ENCODE measurements at regions not wholly inside any gene's neighbourhood (a gene's known extent, or its start where the extent isn't known, plus 50 kb on each side); places are given as distances from the start of the nearest gene placed in this dataset.
A peak's percentile ranks its signal among the peaks of the same experiment; 100 is the strongest.
"Not testable (repeated sequence)": the region's sequence is repeated elsewhere in the genome, so short reads cannot be mapped to it uniquely, and the experiment has no call there.

DNA sequence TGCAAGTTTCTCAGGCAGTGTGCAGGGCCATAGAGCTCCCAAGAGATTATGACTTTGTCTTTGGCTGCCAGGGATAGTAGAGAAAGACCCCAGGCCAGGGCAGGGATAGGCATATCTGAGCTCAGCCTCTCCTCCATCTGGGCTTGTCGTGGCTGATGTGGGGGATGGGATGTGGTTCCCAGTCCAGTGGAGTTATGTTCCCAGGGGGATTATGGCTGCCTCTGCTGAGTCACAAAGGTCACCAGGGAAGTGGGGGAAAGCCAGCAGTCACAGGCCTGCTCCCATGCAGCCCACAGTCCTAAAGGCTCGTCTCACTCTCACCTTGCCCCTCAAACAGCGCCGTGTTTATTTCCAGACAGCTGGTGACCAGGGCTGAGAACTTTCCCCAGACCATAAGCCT is 354.9 kb downstream of the SI start:
- H4K5ac ChIP-seq (ENCODE audit: insufficient read length, low read depth, low read length) = no peak overlapping the region
- H2AK5ac ChIP-seq (ENCODE audit: insufficient read length, low read length) = no peak overlapping the region
- no peak overlapping the region for H3K4me2 ChIP-seq (ENCODE audit: insufficient read depth, insufficient read length, low read length)
- H3K4me3 Mint-ChIP-seq = no peak overlapping the region
- no peaks in the 10 kb centered on the region for H3K79me1 ChIP-seq (ENCODE audit: insufficient read depth, low read depth, low read length, poor library complexity, severe bottlenecking)
- no peaks in the 10 kb centered on the region for H4K20me1 ChIP-seq (ENCODE audit: control insufficient read depth, insufficient read depth, insufficient read length)
- H3K27me3 Mint-ChIP-seq (ENCODE audit: low read depth) = no peaks in the 10 kb centered on the region
- H3K4ac ChIP-seq (ENCODE audit: low read depth, low read length) = no peak overlapping the region
- H2AFZ ChIP-seq (ENCODE audit: low read length) = no peak overlapping the region
- TF ChIP-seq, protein P1, sequence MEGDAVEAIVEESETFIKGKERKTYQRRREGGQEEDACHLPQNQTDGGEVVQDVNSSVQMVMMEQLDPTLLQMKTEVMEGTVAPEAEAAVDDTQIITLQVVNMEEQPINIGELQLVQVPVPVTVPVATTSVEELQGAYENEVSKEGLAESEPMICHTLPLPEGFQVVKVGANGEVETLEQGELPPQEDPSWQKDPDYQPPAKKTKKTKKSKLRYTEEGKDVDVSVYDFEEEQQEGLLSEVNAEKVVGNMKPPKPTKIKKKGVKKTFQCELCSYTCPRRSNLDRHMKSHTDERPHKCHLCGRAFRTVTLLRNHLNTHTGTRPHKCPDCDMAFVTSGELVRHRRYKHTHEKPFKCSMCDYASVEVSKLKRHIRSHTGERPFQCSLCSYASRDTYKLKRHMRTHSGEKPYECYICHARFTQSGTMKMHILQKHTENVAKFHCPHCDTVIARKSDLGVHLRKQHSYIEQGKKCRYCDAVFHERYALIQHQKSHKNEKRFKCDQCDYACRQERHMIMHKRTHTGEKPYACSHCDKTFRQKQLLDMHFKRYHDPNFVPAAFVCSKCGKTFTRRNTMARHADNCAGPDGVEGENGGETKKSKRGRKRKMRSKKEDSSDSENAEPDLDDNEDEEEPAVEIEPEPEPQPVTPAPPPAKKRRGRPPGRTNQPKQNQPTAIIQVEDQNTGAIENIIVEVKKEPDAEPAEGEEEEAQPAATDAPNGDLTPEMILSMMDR (conservative IDR thresholded peaks at IDR 0.05) = no peak
- H3K23me2 ChIP-seq (ENCODE audit: insufficient read length, low read depth, low read length, poor library complexity, severe bottlenecking) = no peaks in the 10 kb centered on the region
- no peak overlapping the region for H3K27ac ChIP-seq (ENCODE audit: insufficient read length, low read depth, low read length)
- no peak overlapping the region for H4K91ac ChIP-seq (ENCODE audit: insufficient read length, low read depth, low read length)
- no peak overlapping the region for H2BK12ac ChIP-seq (ENCODE audit: insufficient read length, low read depth, low read length)
- H3K56ac ChIP-seq (ENCODE audit: insufficient read length, low read depth, low read length) = no peak overlapping the region
- no peak overlapping the region for H3T11ph ChIP-seq (ENCODE audit: low read length)
- H3K79me2 ChIP-seq (ENCODE audit: insufficient read depth, low read length) = no peaks in the 10 kb centered on the region
- no peak overlapping the region for H4K8ac ChIP-seq (replicated peaks; ENCODE audit: insufficient read length, low read depth, low read length)
- no peak overlapping the region for H2BK120ac ChIP-seq (ENCODE audit: low read depth, low read length, poor library complexity, severe bottlenecking)
- no peaks in the 10 kb centered on the region for H3K4me1 ChIP-seq (ENCODE audit: insufficient read depth, low read length)
- no peaks in the 10 kb centered on the region for H3K9me3 ChIP-seq (ENCODE audit: control insufficient read depth, low read depth, low read length)
- no peaks in the 10 kb centered on the region for H3K4me1 Mint-ChIP-seq
- no peaks in the 10 kb centered on the region; a peak in 1 of 7 replicates for H3K36me3 Mint-ChIP-seq (ENCODE audit: insufficient read depth in 1 of 3, low read depth in 3 of 3)
- H3K9ac ChIP-seq (ENCODE audit: extremely low read depth, insufficient read length, low read length) = no peak overlapping the region
- no peak for DNase-seq
- H3K14ac ChIP-seq (ENCODE audit: insufficient read depth, low read length) = no peak overlapping the region
- no peak overlapping the region for H2BK5ac ChIP-seq (ENCODE audit: insufficient read length, low read length)
- WGBS (ENCODE audit: extremely low coverage, insufficient read length, low lambda C conversion rate) = no CpG with 5 or more reads among the region's 4 CpGs
- no peak overlapping the region for H3K23ac ChIP-seq (ENCODE audit: insufficient read length, low read depth, low read length)
- no peaks in the 10 kb centered on the region for H3K27me3 ChIP-seq (ENCODE audit: insufficient read depth, low read length)
- no peak overlapping the region for H3K18ac ChIP-seq (ENCODE audit: insufficient read length, low read depth, low read length)
- 0 out of 7 replicates have a peak overlapping the region, but pooled peaks of 1 of the 3 experiments have one; percentile 70 for H3K27ac Mint-ChIP-seq
- no peaks in the 10 kb centered on the region for H3K9me3 Mint-ChIP-seq
- no peak overlapping the region for H2BK15ac ChIP-seq (ENCODE audit: low read depth, low read length)
- no peak overlapping the region for H2BK20ac ChIP-seq (ENCODE audit: low read depth, low read length, poor library complexity, severe bottlenecking)

DNA sequence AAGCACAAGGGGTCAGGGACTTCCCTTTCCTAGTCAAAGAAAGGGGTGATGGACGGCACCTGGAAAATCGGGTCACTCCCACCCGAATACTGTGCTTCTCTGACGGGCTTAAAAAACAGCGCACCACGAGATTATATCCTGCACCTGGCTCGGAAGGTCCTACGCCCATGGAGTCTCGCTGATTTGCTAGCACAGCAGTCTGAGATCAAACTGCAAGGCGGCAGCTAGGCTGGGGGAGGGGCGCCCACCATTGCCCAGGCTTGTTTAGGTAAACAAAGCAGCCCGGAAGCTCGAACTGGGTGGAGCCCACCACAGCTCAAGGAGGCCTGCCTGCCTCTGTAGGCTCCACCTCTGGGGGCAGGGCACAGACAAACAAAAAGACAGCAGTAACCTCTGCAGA is 375.5 kb downstream of the SI start:
- H4K5ac ChIP-seq (ENCODE audit: insufficient read length, low read depth, low read length); H4K20me1 ChIP-seq (ENCODE audit: control insufficient read depth, insufficient read depth, insufficient read length); H3K18ac ChIP-seq (ENCODE audit: insufficient read length, low read depth, low read length); H2BK120ac ChIP-seq (ENCODE audit: low read depth, low read length, poor library complexity, severe bottlenecking); H2BK12ac ChIP-seq (ENCODE audit: insufficient read length, low read depth, low read length); H3K4ac ChIP-seq (ENCODE audit: low read depth, low read length); H2BK5ac ChIP-seq (ENCODE audit: insufficient read length, low read length); H2BK15ac ChIP-seq (ENCODE audit: low read depth, low read length); H3K4me3 Mint-ChIP-seq; H3K27me3 Mint-ChIP-seq (ENCODE audit: low read depth); DNase-seq; H3K23me2 ChIP-seq (ENCODE audit: insufficient read length, low read depth, low read length, poor library complexity, severe bottlenecking); H4K91ac ChIP-seq (ENCODE audit: insufficient read length, low read depth, low read length); H3K4me1 Mint-ChIP-seq; H3K56ac ChIP-seq (ENCODE audit: insufficient read length, low read depth, low read length); H2BK20ac ChIP-seq (ENCODE audit: low read depth, low read length, poor library complexity, severe bottlenecking); H2AFZ ChIP-seq (ENCODE audit: low read length); H3K4me2 ChIP-seq (ENCODE audit: insufficient read depth, insufficient read length, low read length); H3K9me3 ChIP-seq (ENCODE audit: control insufficient read depth, low read depth, low read length); H3K9ac ChIP-seq (ENCODE audit: extremely low read depth, insufficient read length, low read length); H2AK5ac ChIP-seq (ENCODE audit: insufficient read length, low read length); H3K23ac ChIP-seq (ENCODE audit: insufficient read length, low read depth, low read length); H3K27me3 ChIP-seq (ENCODE audit: insufficient read depth, low read length); H4K8ac ChIP-seq (replicated peaks; ENCODE audit: insufficient read length, low read depth, low read length); H3K27ac ChIP-seq (ENCODE audit: insufficient read length, low read depth, low read length); H3K4me1 ChIP-seq (ENCODE audit: insufficient read depth, low read length); H3T11ph ChIP-seq (ENCODE audit: low read length); H3K14ac ChIP-seq (ENCODE audit: insufficient read depth, low read length); H3K27ac Mint-ChIP-seq; H3K79me1 ChIP-seq (ENCODE audit: insufficient read depth, low read depth, low read length, poor library complexity, severe bottlenecking); H3K79me2 ChIP-seq (ENCODE audit: insufficient read depth, low read length): not testable (repeated sequence)
- H3K36me3 Mint-ChIP-seq (ENCODE audit: insufficient read depth in 1 of 3, low read depth in 3 of 3) = peaks cover 0 to 12% (median 1%) of the 10 kb centered on the region in 3 experiments; a peak in 4 of 7 replicates
- peaks cover 4 to 14% of the 10 kb centered on the region in 2 experiments; a peak in 1 of 5 replicates for H3K9me3 Mint-ChIP-seq
- no CpG with 5 or more reads among the region's 13 CpGs for WGBS (ENCODE audit: extremely low coverage, insufficient read length, low lambda C conversion rate)
